ENCODE measurements at regions not wholly inside any gene's neighbourhood (a gene's known extent, or its start where the extent isn't known, plus 50 kb on each side); places are given as distances from the start of the nearest gene placed in this dataset.

GRCh38 chr4:124890522-124890921 lies 178.0 kb upstream of the ANKRD50 start:
- Histone ChIP-seq H3K27me3 (ENCODE audit: control insufficient read depth, insufficient read depth, low read length) (no peaks in the 10 kb centered on the region), H3K36me3 (ENCODE audit: control insufficient read depth, insufficient read depth, low read length) (no peaks in the 10 kb centered on the region), H3K4me3 (ENCODE audit: low read depth, low read length) (no peak overlapping the region)
- TF ChIP-seq CTCF (IDR thresholded peaks at IDR 0.05; ENCODE audit: insufficient read depth, low read length, poor library complexity, severe bottlenecking), result no peak
- DNase-seq (ENCODE audit: low read depth), result no peak

- no peaks in the 10 kb centered on the region for H3K36me3 ChIP-seq (ENCODE audit: control insufficient read depth, insufficient read depth, low read length)
- H3K27me3 ChIP-seq (ENCODE audit: control insufficient read depth, insufficient read depth, low read length), result no peaks in the 10 kb centered on the region
- no peak overlapping the region for H3K4me3 ChIP-seq (ENCODE audit: low read depth, low read length)
- no peak for DNase-seq (ENCODE audit: low read depth)
- no peak for TF ChIP-seq CTCF (IDR thresholded peaks at IDR 0.05; ENCODE audit: insufficient read depth, low read length, poor library complexity, severe bottlenecking)
Measured at GRCh38 chr4:124887739-124888138, 175.2 kb upstream of the ANKRD50 start.

- no peak for TF ChIP-seq CTCF (IDR thresholded peaks at IDR 0.05; ENCODE audit: insufficient read depth, low read length, poor library complexity, severe bottlenecking)
- no peak for DNase-seq (ENCODE audit: low read depth)
- Histone ChIP-seq H3K27me3 (ENCODE audit: control insufficient read depth, insufficient read depth, low read length) (no peaks in the 10 kb centered on the region), H3K36me3 (ENCODE audit: control insufficient read depth, insufficient read depth, low read length) (no peaks in the 10 kb centered on the region), H3K4me3 (ENCODE audit: low read depth, low read length) (no peak overlapping the region)
Measured at GRCh38 chr4:124884316-124884715, 171.8 kb upstream of the ANKRD50 start.

- Histone ChIP-seq H3K4me3 (ENCODE audit: low read depth, low read length) (no peak overlapping the region), H3K27me3 (ENCODE audit: control insufficient read depth, insufficient read depth, low read length) (no peaks in the 10 kb centered on the region), H3K36me3 (ENCODE audit: control insufficient read depth, insufficient read depth, low read length) (no peaks in the 10 kb centered on the region)
- DNase-seq (ENCODE audit: low read depth), result no peak
- no peak for TF ChIP-seq CTCF (IDR thresholded peaks at IDR 0.05; ENCODE audit: insufficient read depth, low read length, poor library complexity, severe bottlenecking)
Measured at GRCh38 chr4:124883632-124884031, 171.1 kb upstream of the ANKRD50 start.

GRCh38 chr4:124879195-124879594 lies 166.7 kb upstream of the ANKRD50 start:
- no peak overlapping the region for H3K4me3 ChIP-seq (ENCODE audit: low read depth, low read length)
- no peaks in the 10 kb centered on the region for H3K27me3 ChIP-seq (ENCODE audit: control insufficient read depth, insufficient read depth, low read length)
- H3K36me3 ChIP-seq (ENCODE audit: control insufficient read depth, insufficient read depth, low read length), result no peaks in the 10 kb centered on the region
- DNase-seq (ENCODE audit: low read depth), result no peak
- no peak for TF ChIP-seq CTCF (IDR thresholded peaks at IDR 0.05; ENCODE audit: insufficient read depth, low read length, poor library complexity, severe bottlenecking)

- Histone ChIP-seq H3K27me3 (ENCODE audit: control insufficient read depth, insufficient read depth, low read length) (no peaks in the 10 kb centered on the region), H3K36me3 (ENCODE audit: control insufficient read depth, insufficient read depth, low read length) (no peaks in the 10 kb centered on the region), H3K4me3 (ENCODE audit: low read depth, low read length) (no peak overlapping the region)
- DNase-seq (ENCODE audit: low read depth), result no peak
- no peak for TF ChIP-seq CTCF (IDR thresholded peaks at IDR 0.05; ENCODE audit: insufficient read depth, low read length, poor library complexity, severe bottlenecking)
Measured at GRCh38 chr4:124874172-124874450, 161.6 kb upstream of the ANKRD50 start.

Measured in kidney epithelial cell (primary cell).